ENCODE measurements at regions not wholly inside any gene's neighbourhood (a gene's known extent, or its start where the extent isn't known, plus 50 kb on each side); places are given as distances from the start of the nearest gene placed in this dataset.
A peak's percentile ranks its signal among the peaks of the same experiment; 100 is the strongest.

- no peak for DNase-seq (ENCODE audit: low read depth)
These were observed 401.7 kb upstream of the HS6ST1 start for GRCh38 chr2:128720080-128721022.

DNA sequence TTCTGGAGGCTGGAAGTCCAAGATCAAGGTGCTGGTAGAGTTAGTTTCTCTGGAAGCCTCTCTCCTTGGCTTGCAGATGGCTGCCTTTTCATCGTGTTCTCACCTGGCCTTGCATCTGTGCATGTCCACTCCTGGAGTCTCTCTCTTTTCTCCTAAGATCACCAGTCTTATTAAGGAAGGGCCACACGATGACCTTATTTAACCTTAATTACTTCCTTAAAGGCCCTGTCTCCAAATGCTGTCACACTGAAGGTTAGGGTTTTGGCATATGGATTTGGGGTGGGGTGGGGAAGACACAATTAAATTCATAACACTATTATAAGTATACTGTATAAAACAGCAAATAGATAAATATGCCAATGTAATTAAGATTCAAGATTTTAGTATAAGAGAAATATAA is 402.4 kb upstream of the HS6ST1 start:
- TF ChIP-seq CTCF (IDR thresholded peaks at IDR 0.05; ENCODE audit: insufficient read depth, low read depth, low read length): no peak
- no peak for DNase-seq (ENCODE audit: low read depth)
- H3K4me3 ChIP-seq (ENCODE audit: low read depth, low read length): no peak overlapping the region

More at GRCh38 chr2:128720080-128721022, 401.7 kb upstream of the HS6ST1 start:
- H3K4me3 ChIP-seq (ENCODE audit: low read depth, low read length): no peak overlapping the region
- peak; percentile 28 for TF ChIP-seq CTCF (IDR thresholded peaks at IDR 0.05; ENCODE audit: insufficient read depth, low read depth, low read length)

DNA sequence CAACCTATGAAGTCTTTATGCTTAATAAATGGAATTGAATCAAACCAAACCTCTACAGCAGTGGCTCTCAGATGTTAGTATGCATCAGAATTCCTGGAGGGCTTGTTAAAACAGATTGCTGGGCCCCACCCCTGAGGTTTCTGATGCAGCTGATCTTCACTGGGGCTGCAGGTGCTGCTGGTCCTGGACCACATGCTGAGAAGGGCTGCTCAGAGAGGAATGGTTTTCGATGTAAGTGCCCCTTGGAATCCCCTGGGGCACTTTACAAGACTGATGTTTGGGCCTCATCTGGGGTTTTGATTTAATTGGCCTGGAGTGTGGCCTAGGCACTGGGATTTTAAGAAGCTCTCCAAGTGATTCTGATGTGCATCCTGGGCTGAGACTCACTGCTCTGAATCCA is 403.8 kb upstream of the HS6ST1 start:
- TF ChIP-seq CTCF (IDR thresholded peaks at IDR 0.05; ENCODE audit: insufficient read depth, low read depth, low read length): no peak
- no peak for DNase-seq (ENCODE audit: low read depth)

GRCh38 chr2:128724547-128724946 is 405.9 kb upstream of the HS6ST1 start:
- DNase-seq (ENCODE audit: low read depth): no peak
- TF ChIP-seq CTCF (IDR thresholded peaks at IDR 0.05; ENCODE audit: insufficient read depth, low read depth, low read length): no peak
- no peak overlapping the region for H3K4me3 ChIP-seq (ENCODE audit: low read depth, low read length)

More for the DNA sequence above, 403.8 kb upstream of the HS6ST1 start:
- no peak overlapping the region for H3K4me3 ChIP-seq (ENCODE audit: low read depth, low read length)

- no peak for DNase-seq (ENCODE audit: low read depth)
- H3K4me3 ChIP-seq (ENCODE audit: low read depth, low read length): no peak overlapping the region
- TF ChIP-seq CTCF (IDR thresholded peaks at IDR 0.05; ENCODE audit: insufficient read depth, low read depth, low read length): no peak
These were observed 406.3 kb upstream of the HS6ST1 start for GRCh38 chr2:128724972-128725371.

DNA sequence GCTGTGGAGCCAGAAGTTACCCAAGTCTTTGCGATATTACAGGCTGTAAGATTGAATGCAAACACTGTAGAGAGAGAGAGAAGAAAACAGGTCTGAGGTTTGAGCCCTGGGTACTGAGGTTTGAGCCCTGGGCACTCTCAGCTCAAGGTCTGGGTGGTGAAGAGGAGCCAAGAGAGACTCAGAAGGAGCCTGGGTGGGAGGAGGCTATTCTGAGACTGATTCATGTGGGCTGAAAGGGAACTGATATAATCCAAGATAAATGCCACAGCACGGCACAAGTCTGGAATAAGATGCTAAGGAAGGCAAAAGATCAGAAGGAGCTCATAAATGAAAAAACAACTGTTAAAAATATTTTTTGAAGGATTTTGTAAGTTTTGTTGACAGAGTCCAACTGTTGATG is 407.6 kb upstream of the HS6ST1 start:
- no peak for TF ChIP-seq CTCF (IDR thresholded peaks at IDR 0.05; ENCODE audit: insufficient read depth, low read depth, low read length)
- no peak for DNase-seq (ENCODE audit: low read depth)
- H3K4me3 ChIP-seq (ENCODE audit: low read depth, low read length): no peak overlapping the region

All from fibroblast of villous mesenchyme (primary cell).